ENCODE measurements at regions not wholly inside any gene's neighbourhood (a gene's known extent, or its start where the extent isn't known, plus 50 kb on each side); places are given as distances from the start of the nearest gene placed in this dataset.

- no peak for DNase-seq
- ChIA-PET CTCF (interaction anchor here (0.6 to 2.4 kb wide), 7 partner anchors 13 to 262 kb away, joined by 3 to 5 read pairs (median 3); no protein-coding TSS in a partner anchor), POLR2A (interaction anchor here (0.7 kb wide), 1 partner anchor 126 kb away, joined by 3 read pairs; no protein-coding TSS in a partner anchor)
- Histone ChIP-seq H3K9me2 (no peaks in the 10 kb centered on the region; the same call in 1 of the 2 replicates), H3K4me2 (no peak overlapping the region), H3K4me1 (ENCODE audit: control insufficient read depth in 1 of 2, insufficient read depth in 2 of 2, low read depth in 1 of 2, low read length in 1 of 2) (peaks cover 0 to 25% of the 10 kb centered on the region in 2 experiments; a peak in 2 of 4 replicates), H3K36me3 (replicated peaks in 1 of 2; ENCODE audit: control insufficient read depth in 1 of 2, insufficient read depth in 2 of 2, low read length in 1 of 2) (no peaks in the 10 kb centered on the region), H3F3A (replicated peaks; ENCODE audit: insufficient read depth) (no peaks in the 10 kb centered on the region), H3K9me3 (no peaks in the 10 kb centered on the region), H3K79me2 (ENCODE audit: insufficient read depth) (no peaks in the 10 kb centered on the region), H2AFZ (ENCODE audit: low read depth) (no peak overlapping the region), H3K4me3 (ENCODE audit: low read depth in 2 of 2, low read length in 1 of 2) (no peak overlapping the region), H3K9ac (no peak overlapping the region), H3K27ac (ENCODE audit: low read depth in 2 of 2, low read length in 1 of 2) (peak overlapping the region in 1 of 2 experiments; percentile 31; a peak in 2 of 4 replicates), H3K27me3 (ENCODE audit: insufficient read depth) (no peaks in the 10 kb centered on the region), H4K20me1 (ENCODE audit: insufficient read depth) (no peaks in the 10 kb centered on the region)
- TF ChIP-seq PBX3 (IDR thresholded peaks at IDR 0.05), result no peak
- no peak for TF ChIP-seq JUND (IDR thresholded peaks at IDR 0.05)
- TF ChIP-seq REST (IDR thresholded peaks at IDR 0.05; ENCODE audit: low read depth, low read length), result peak; percentile 97
- TF ChIP-seq NFIC (IDR thresholded peaks at IDR 0.05; ENCODE audit: borderline replicate concordance), result no peak
- WGBS (ENCODE audit: low lambda C conversion rate), result 40% methylated on average over 7 of the region's 7 CpGs
These were observed 393.5 kb downstream of the BUD13 start for GRCh38 chr11:116379185-116379828.

DNA sequence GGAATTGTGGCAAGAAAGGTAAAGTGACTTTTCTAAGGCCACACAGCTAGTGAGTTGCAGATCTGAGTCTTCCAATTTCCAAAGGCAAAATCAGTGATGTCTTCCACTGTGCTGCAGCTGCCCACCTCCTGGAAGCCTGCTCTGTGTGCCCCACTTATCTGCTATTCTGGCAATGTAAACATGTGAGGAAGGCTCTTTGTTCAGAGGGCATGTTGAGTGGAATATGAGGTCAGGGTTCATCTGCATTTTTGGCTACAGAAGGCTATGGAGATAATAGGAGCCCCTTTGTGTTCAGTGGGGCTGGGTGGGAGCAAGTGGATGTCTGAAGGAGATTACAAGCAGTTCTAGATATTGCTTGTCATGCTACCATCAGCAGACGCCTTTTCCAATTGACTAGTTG is 396.2 kb downstream of the BUD13 start:
- H3K27ac ChIP-seq (ENCODE audit: low read depth in 2 of 2, low read length in 1 of 2), result peak overlapping the region in 1 of 2 experiments; percentile 74; a peak in 2 of 4 replicates
- no peaks in the 10 kb centered on the region for H3K27me3 ChIP-seq (ENCODE audit: insufficient read depth)
- H2AFZ ChIP-seq (ENCODE audit: low read depth), result no peak overlapping the region
- no peaks in the 10 kb centered on the region for H3K79me2 ChIP-seq (ENCODE audit: insufficient read depth)
- no peak overlapping the region for H3K4me3 ChIP-seq (ENCODE audit: low read depth in 2 of 2, low read length in 1 of 2)
- ChIA-PET CTCF (interaction anchor here (1.5 kb wide), 1 partner anchor 100 kb away, joined by 3 read pairs; no protein-coding TSS in a partner anchor), POLR2A (no interaction called here)
- H4K20me1 ChIP-seq (ENCODE audit: insufficient read depth), result no peaks in the 10 kb centered on the region
- 27% methylated on average over 1 of the region's 1 CpG for WGBS (ENCODE audit: low lambda C conversion rate)
- H3F3A ChIP-seq (replicated peaks; ENCODE audit: insufficient read depth), result no peaks in the 10 kb centered on the region
- no peak overlapping the region for H3K9ac ChIP-seq
- H3K9me3 ChIP-seq, result no peaks in the 10 kb centered on the region
- no peak for TF ChIP-seq FOXJ3 (CRISPR knock-in tag; IDR thresholded peaks at IDR 0.05)
- no peak for TF ChIP-seq MAX (IDR thresholded peaks at IDR 0.05; ENCODE audit: low read depth)
- TF ChIP-seq CTCF (IDR thresholded peaks at IDR 0.05), result no peak
- no peak for TF ChIP-seq GABPA (IDR thresholded peaks at IDR 0.05; ENCODE audit: low read depth)
- TF ChIP-seq YY1 (IDR thresholded peaks at IDR 0.05; ENCODE audit: low read depth), result no peak
- no peak for TF ChIP-seq EZH2phosphoT487 (IDR thresholded peaks at IDR 0.05; ENCODE audit: borderline replicate concordance, low read depth)
- H3K4me1 ChIP-seq (ENCODE audit: control insufficient read depth in 1 of 2, insufficient read depth in 2 of 2, low read depth in 1 of 2, low read length in 1 of 2), result peaks cover 0 to 27% of the 10 kb centered on the region in 2 experiments; a peak in 1 of 4 replicates
- no peak for DNase-seq
- H3K4me2 ChIP-seq, result no peak overlapping the region
- no peaks in the 10 kb centered on the region for H3K36me3 ChIP-seq (replicated peaks in 1 of 2; ENCODE audit: control insufficient read depth in 1 of 2, insufficient read depth in 2 of 2, low read length in 1 of 2)
- H3K9me2 ChIP-seq, result no peaks in the 10 kb centered on the region; the same call in 1 of the 2 replicates

All from SK-N-SH (cell line).